ENCODE measurements at regions not wholly inside any gene's neighbourhood (a gene's known extent, or its start where the extent isn't known, plus 50 kb on each side); places are given as distances from the start of the nearest gene placed in this dataset.
A peak's percentile ranks its signal among the peaks of the same experiment; 100 is the strongest.

DNA sequence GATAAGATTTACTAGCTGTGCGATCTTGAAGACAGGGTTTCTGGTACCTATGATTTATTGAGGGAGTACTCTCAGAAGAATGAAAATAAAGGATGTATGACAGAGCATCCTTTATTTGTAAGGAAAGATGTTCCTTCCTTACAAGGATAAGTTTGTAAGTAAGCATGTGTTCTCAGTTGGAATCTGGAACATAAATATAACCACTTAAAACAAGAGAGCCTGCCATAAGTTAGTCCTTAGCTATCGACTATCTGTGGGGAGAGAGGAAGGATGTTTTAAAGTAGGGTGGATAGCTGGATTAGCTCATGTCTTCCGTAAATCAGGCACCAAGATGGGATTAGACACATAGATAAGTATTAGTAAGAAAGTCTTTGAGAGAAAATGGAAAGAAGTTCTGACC lies 192.6 kb upstream of the CARD18 start:
- no peak for FAIRE-seq
- DNase-seq (ENCODE audit: insufficient read length, low spot score): no peak
- no peak for TF ChIP-seq POLR2A (IDR thresholded peaks at IDR 0.05; ENCODE audit: low read depth, low read length)

GRCh38 chr11:105328061-105328460 lies 188.5 kb upstream of the CARD18 start:
- DNase-seq (ENCODE audit: insufficient read length, low spot score) (no peak), FAIRE-seq (no peak)
- TF ChIP-seq POLR2A (IDR thresholded peaks at IDR 0.05; ENCODE audit: low read depth, low read length): no peak

DNA sequence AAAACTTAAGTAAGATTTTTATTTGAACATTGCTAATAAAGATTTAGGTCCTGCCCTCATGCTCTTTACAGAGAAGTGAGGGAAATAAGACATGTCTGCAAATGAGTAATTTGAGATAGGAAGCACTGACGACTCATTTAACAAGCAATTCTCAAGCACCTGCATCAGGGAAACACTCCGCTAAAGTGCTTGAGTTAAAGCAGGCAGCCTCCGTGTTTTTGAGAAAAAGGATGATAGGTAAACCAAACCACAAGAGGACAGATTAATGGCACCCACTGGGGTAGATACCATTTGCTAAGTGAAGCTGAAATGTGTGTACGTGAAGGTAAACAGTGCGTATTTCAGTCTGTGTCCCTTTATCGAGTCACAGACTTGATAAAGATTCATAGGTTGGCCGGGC lies 184.6 kb upstream of the CARD18 start:
- FAIRE-seq (no peak), DNase-seq (ENCODE audit: insufficient read length, low spot score) (no peak)
- no peak for TF ChIP-seq POLR2A (IDR thresholded peaks at IDR 0.05; ENCODE audit: low read depth, low read length)

DNA sequence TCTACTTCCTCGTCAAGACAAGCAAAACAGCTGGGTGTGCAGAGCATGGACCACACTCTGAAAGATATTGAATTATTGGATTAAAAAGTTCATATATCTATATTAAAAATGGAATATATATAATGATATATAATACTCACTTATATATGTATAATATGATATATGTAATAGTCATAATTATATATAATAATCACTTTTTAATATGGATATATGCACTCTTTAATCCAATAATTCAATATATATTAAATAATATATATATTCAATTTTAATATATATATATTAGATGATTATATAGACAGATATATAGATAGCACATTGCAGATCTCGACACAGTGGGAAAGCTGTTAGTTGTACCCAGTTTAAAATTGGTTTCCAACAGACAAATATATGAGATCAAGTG lies 182.1 kb upstream of the CARD18 start:
- FAIRE-seq (no peak), DNase-seq (ENCODE audit: insufficient read length, low spot score) (no peak)

DNA sequence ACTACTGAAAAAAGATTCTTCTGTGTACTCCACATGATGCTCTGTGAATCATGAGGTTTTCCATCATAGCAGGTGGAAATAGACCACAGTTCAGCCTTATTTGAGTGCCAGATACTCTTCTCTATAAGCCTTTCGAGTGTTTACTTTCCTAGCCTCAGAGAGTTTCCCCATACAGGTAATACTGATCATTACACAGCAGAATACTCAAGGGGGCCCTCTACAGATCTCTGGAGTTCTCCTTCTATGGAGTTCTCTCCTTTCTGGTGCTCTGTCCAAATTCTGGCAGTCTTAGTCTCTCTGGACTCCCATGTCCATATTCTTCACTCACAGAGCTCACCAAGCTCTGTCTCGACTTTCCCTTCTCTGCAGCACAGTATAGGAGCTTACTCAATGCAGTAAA lies 175.7 kb upstream of the CARD18 start:
- no peak for FAIRE-seq
- TF ChIP-seq POLR2A (IDR thresholded peaks at IDR 0.05; ENCODE audit: low read depth, low read length): no peak
- no peak for DNase-seq (ENCODE audit: insufficient read length, low spot score)

More for the DNA sequence above, 182.1 kb upstream of the CARD18 start:
- no peak for TF ChIP-seq POLR2A (IDR thresholded peaks at IDR 0.05; ENCODE audit: low read depth, low read length)

- FAIRE-seq: no peak
- DNase-seq (ENCODE audit: insufficient read length, low spot score): no peak
- no peak for TF ChIP-seq POLR2A (IDR thresholded peaks at IDR 0.05; ENCODE audit: low read depth, low read length)
These were observed 172.7 kb upstream of the CARD18 start for GRCh38 chr11:105312266-105312665.

GRCh38 chr11:105298630-105299029 lies 159.1 kb upstream of the CARD18 start:
- DNase-seq (ENCODE audit: insufficient read length, low spot score): peak; percentile 0
- FAIRE-seq: no peak
- no peak for TF ChIP-seq POLR2A (IDR thresholded peaks at IDR 0.05; ENCODE audit: low read depth, low read length)

GRCh38 chr11:105298174-105298573 lies 158.6 kb upstream of the CARD18 start:
- TF ChIP-seq POLR2A (IDR thresholded peaks at IDR 0.05; ENCODE audit: low read depth, low read length): no peak
- DNase-seq (ENCODE audit: insufficient read length, low spot score) (no peak), FAIRE-seq (no peak)

- no peak for TF ChIP-seq POLR2A (IDR thresholded peaks at IDR 0.05; ENCODE audit: low read depth, low read length)
- DNase-seq (ENCODE audit: insufficient read length, low spot score): no peak
- FAIRE-seq: no peak
These were observed 157.9 kb upstream of the CARD18 start for GRCh38 chr11:105297463-105297862.

DNA sequence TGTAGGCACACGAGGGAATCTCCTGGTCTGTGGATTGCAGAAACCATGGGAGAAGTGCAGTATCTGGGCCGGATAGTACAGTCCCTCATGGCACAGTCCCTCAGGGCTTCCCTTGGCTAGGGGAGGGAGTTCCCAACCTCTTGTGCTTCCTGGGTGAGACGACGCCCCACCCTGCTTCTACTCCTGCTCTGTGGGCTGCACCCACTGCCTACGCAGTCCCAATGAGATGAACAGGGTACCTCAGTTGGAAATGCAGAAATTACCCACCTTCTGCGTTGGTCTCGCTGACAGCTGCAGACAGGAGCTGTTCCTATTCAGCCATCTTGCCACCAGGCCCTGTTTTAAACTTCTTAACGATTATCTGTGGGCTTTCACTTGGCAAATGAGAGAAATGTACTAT lies 157.2 kb upstream of the CARD18 start:
- DNase-seq (ENCODE audit: insufficient read length, low spot score) (no peak), FAIRE-seq (no peak)
- TF ChIP-seq POLR2A (IDR thresholded peaks at IDR 0.05; ENCODE audit: low read depth, low read length): no peak

DNA sequence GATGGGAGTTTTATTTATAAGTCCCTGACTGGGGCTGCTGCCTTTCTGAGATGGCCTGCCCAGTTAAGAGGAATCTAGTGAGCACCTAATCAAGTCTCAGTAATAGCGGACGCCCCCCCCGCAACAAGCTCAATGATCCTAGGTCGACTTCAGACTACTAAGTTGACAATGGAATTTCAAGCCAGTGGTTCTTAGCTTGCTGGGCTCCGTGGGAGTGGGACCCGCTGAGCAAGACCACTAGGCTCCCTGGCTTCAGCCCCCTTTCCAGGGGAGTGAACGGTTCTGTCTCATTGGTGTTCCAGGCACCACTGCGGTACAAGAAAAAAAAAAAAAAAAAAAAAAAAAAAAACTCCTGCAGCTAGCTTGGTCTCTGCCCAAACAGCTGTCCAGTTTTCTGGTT lies 156.8 kb upstream of the CARD18 start:
- DNase-seq (ENCODE audit: insufficient read length, low spot score): no peak
- TF ChIP-seq POLR2A (IDR thresholded peaks at IDR 0.05; ENCODE audit: low read depth, low read length): no peak
- FAIRE-seq: no peak

- DNase-seq (ENCODE audit: insufficient read length, low spot score): no peak
- FAIRE-seq: no peak
These were observed 143.1 kb upstream of the CARD18 start for GRCh38 chr11:105282658-105283057.

DNA sequence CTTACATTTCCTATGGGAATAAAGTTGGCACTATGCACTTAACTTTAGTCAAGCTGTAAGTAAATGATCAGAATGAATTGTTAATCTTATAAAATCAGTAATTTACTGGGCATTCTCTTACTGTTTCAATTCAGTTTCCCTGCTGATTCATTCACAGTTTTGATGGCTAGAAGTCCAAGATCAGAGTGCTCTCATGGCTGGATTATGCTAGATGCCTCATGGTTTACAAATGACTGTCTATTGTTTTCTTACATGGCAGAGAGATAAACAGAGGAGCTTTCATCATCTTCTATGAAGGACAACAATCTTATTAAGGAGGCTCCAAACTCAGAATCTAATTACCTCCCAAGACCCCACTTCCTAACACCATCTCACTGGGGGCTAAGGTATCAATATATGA lies 135.1 kb upstream of the CARD18 start:
- DNase-seq (ENCODE audit: insufficient read length, low spot score): no peak
- TF ChIP-seq POLR2A (IDR thresholded peaks at IDR 0.05; ENCODE audit: low read depth, low read length): no peak
- no peak for FAIRE-seq

More at GRCh38 chr11:105282658-105283057, 143.1 kb upstream of the CARD18 start:
- no peak for TF ChIP-seq POLR2A (IDR thresholded peaks at IDR 0.05; ENCODE audit: low read depth, low read length)

DNA sequence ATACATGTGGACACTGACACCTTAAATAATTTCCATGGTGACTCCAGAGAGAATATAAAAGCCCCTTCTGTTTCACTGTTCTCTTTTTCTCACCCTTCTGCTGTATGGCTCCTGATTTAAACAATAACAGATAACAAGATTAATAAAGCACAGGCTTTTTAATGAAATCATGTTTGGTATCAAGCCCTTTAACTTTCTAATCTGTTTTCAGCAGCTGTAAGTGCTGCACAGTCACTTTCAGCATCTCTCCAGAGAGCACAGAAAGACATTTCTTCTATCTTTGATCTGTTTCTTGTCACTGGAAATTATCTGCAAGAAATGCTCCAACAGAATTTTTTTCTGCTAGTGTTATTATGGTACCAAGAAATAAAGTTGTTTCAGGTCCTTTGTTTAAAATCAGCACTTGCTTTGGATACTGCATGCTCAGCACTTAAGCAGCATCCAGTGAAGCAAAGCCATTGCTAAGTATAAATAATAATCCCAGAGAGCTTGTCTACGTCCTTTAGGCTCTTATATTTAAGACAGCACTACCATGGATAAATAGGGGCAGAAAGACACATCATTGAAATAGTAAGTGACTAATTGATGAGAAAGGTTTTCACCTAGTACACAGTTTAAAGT lies 134.2 kb upstream of the CARD18 start:
- no peak for FAIRE-seq
- no peak for DNase-seq (ENCODE audit: insufficient read length, low spot score)
- no peak for TF ChIP-seq POLR2A (IDR thresholded peaks at IDR 0.05; ENCODE audit: low read depth, low read length)

GRCh38 chr11:105269862-105270261 lies 130.3 kb upstream of the CARD18 start:
- no peak for DNase-seq (ENCODE audit: insufficient read length, low spot score)
- no peak for TF ChIP-seq POLR2A (IDR thresholded peaks at IDR 0.05; ENCODE audit: low read depth, low read length)
- no peak for FAIRE-seq

Data from H54 (cell line).